ENCODE measurements at regions not wholly inside any gene's neighbourhood (a gene's known extent, or its start where the extent isn't known, plus 50 kb on each side); places are given as distances from the start of the nearest gene placed in this dataset.

DNA sequence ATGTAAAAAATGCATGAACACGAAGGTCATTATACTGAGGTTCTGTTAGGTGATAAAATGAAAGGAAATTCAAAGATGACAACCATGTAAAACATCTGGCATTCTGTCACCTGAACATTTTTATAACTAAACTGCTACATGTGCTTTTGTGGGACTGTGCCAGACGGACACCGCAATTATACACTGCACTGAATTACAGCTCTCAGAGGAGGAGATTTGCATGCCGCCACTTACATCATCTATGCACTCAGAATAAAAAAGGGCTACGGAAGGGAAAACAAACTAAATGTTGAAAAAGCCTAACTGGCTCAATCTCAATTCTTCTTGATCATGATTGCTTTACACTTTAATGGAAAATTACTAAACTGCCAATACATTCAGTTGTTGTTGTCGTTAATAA lies 614.0 kb upstream of the EYS start:
- TF ChIP-seq, protein P1, sequence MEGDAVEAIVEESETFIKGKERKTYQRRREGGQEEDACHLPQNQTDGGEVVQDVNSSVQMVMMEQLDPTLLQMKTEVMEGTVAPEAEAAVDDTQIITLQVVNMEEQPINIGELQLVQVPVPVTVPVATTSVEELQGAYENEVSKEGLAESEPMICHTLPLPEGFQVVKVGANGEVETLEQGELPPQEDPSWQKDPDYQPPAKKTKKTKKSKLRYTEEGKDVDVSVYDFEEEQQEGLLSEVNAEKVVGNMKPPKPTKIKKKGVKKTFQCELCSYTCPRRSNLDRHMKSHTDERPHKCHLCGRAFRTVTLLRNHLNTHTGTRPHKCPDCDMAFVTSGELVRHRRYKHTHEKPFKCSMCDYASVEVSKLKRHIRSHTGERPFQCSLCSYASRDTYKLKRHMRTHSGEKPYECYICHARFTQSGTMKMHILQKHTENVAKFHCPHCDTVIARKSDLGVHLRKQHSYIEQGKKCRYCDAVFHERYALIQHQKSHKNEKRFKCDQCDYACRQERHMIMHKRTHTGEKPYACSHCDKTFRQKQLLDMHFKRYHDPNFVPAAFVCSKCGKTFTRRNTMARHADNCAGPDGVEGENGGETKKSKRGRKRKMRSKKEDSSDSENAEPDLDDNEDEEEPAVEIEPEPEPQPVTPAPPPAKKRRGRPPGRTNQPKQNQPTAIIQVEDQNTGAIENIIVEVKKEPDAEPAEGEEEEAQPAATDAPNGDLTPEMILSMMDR (IDR thresholded peaks at IDR 0.05; ENCODE audit: insufficient read depth, low read depth, low read length, missing control alignments), result no peak
- H3K4me3 ChIP-seq (ENCODE audit: low read length), result no peak overlapping the region
- no peak for DNase-seq (ENCODE audit: low read depth)

DNA sequence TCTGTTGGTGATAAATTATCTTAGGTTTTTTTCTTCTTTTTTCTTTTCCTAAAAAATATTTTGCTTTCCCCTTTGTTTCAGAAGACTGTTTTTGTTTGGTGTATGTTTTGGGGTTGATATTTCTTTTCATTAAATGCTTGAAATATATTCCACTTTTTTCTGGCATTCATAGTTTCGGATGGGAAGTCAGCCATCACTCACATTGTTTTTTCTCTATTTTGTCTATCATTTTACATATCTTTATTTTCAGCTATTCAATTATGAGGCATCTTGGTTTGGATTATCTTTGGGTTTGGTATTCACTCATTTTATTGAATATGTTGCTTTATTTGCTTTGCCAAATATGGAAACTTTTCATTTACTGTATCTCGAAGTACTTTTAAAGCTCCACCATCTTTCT lies 600.5 kb upstream of the EYS start:
- H3K4me3 ChIP-seq (ENCODE audit: low read length), result no peak overlapping the region
- DNase-seq (ENCODE audit: low read depth), result no peak

DNA sequence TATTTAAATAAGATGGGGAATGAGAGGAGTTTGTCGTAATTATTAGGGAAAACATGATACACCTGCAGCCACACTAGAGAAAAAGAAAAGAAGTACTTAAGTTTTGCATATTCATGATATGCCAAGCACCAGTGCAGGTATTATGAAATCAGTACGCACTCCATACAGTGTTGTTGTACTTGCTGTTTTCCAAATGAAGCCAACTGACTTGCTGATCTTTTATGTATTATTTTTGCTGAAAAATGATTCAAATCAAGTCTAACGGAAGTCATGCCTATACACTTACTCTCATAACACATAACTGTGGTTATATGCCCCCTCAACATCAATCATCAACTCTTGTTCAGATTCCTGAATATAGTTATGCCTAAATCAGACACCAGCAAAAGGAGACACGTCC lies 584.9 kb upstream of the EYS start:
- TF ChIP-seq, protein P1 (IDR thresholded peaks at IDR 0.05; ENCODE audit: insufficient read depth, low read depth, low read length, missing control alignments), result no peak
- DNase-seq (ENCODE audit: low read depth), result no peak
- no peak overlapping the region for H3K4me3 ChIP-seq (ENCODE audit: low read length)

More for the DNA sequence above, 600.5 kb upstream of the EYS start:
- TF ChIP-seq, protein P1 (IDR thresholded peaks at IDR 0.05; ENCODE audit: insufficient read depth, low read depth, low read length, missing control alignments), result no peak

DNA sequence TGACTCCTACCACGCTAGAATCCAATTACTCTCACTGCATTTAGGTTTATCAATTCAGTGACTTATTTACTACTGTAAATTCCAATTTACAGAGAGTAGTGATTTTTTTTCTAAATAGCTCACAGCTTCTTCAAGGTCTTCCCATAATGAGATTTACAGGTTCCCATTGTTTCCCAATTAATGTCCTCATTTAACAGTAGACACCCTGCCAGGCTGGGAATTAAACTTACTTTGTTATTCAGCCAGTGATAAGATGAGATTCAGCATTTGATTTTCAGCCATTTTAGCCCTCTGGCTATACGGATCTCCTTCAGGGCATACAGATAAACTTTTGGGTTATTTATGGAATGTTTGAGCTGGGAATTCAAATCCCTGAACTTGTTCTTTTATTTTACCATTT lies 582.9 kb upstream of the EYS start:
- TF ChIP-seq, protein P1 (IDR thresholded peaks at IDR 0.05; ENCODE audit: insufficient read depth, low read depth, low read length, missing control alignments), result no peak
- no peak for DNase-seq (ENCODE audit: low read depth)

DNA sequence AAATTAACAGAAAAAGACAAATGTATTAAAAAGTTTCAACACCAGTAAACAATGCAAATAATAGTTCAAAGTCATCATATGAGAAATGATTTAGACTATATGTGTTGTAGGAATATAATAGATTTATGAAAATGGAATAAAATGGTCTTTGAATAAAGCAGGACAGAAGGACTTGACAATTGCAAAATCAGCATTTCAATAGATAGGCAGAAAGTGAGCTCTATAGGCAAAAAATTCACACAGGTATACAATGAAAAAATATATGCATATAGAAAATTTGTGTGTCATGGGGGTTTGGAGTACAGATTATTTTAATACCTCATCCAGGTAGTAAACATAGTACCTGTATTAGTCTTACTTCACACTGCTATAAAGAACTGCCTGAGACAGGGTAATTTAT lies 571.1 kb upstream of the EYS start:
- TF ChIP-seq, protein P1 (IDR thresholded peaks at IDR 0.05; ENCODE audit: insufficient read depth, low read depth, low read length, missing control alignments), result no peak
- no peak overlapping the region for H3K4me3 ChIP-seq (ENCODE audit: low read length)
- no peak for DNase-seq (ENCODE audit: low read depth)

More for the DNA sequence above, 582.9 kb upstream of the EYS start:
- H3K4me3 ChIP-seq (ENCODE audit: low read length), result no peak overlapping the region

DNA sequence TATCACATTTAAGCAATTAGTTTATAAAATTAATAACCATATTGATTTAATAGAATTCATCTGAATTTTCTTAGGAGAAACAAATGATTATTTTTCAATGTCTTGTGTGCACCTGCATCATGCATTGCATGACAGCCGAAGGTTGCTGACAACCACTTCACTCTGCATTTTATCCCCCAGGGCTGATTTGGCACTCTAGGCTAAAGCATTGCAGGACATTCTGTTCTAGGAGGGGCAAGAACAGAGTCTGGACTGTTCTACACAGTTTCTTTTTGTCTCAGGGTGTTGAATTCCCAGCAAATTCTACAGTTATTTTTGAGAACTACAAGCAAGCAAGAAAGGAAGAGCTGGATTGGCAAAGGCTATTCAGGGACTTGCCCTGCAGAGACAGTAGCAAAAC lies 570.4 kb upstream of the EYS start:
- TF ChIP-seq, protein P1 (IDR thresholded peaks at IDR 0.05; ENCODE audit: insufficient read depth, low read depth, low read length, missing control alignments), result no peak
- H3K4me3 ChIP-seq (ENCODE audit: low read length), result no peak overlapping the region
- DNase-seq (ENCODE audit: low read depth), result no peak

DNA sequence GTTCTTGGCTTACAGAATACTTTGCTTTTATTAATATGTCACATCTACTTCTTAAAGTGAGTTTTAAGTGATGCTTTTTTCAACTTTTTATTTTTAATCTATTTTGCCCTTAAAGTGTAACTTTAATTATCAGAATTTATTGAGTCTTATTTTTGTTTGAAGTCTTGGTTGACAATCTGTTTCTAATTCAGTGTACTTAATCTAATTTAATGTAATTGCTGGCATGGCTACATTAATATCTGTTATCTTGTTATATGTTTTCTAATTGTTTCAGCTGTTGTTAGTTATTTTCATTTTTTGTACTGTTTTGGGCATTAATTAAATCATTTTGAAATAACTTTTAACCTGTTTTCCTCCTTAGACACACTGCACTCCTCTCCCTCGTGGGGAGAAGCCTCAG lies 558.7 kb upstream of the EYS start:
- DNase-seq (ENCODE audit: low read depth), result no peak
- TF ChIP-seq, protein P1 (IDR thresholded peaks at IDR 0.05; ENCODE audit: insufficient read depth, low read depth, low read length, missing control alignments), result no peak
- no peak overlapping the region for H3K4me3 ChIP-seq (ENCODE audit: low read length)
